HepG2 (cell line): ENCODE measurements at regions not wholly inside any gene's neighbourhood (a gene's known extent, or its start where the extent isn't known, plus 50 kb on each side); places are given as distances from the start of the nearest gene placed in this dataset.

Experiments used
- CHD4 ChIP-seq: fragments of 200-600 bp; sonication (generic); IDR thresholded peaks from 2 replicates; pipeline ENCODE4 v1.7.0; 2017; ENCODE audit warnings: mild to moderate bottlenecking, low read length, borderline replicate concordance
- HES4 ChIP-seq: sonication (generic); formaldehyde crosslinking; IDR thresholded peaks from 2 replicates; pipeline ENCODE4 v1.9.0; 2021; ENCODE audit warnings: mild to moderate bottlenecking, missing genetic modification reagents, borderline replicate concordance
- HNF4G ChIP-seq, 2 experiments: sonication (generic) in 1 of 2; formaldehyde crosslinking in 1 of 2; IDR thresholded peaks; 2 replicates each; pipeline versions ENCODE4 v1.4.0 to v1.6.1; 2011 to 2020; ENCODE audit warnings: borderline replicate concordance in 2 of 2, low read depth in 2 of 2, mild to moderate bottlenecking in 2 of 2, low read length in 1 of 2, missing genetic modification reagents in 1 of 2, moderate library complexity in 1 of 2
- HOXA3 ChIP-seq: sonication (generic); formaldehyde crosslinking; IDR thresholded peaks from 2 replicates; pipeline ENCODE4 v1.5.0; 2020; ENCODE audit warnings: missing genetic modification reagents
- MED1 ChIP-seq: sonication (generic); formaldehyde crosslinking; IDR thresholded peaks from 2 replicates; pipeline ENCODE4 v1.4.0; 2020; ENCODE audit warnings: missing genetic modification reagents
- NR2F1 ChIP-seq, 2 experiments: fragments of 450-650 bp in 1 of 2; formaldehyde crosslinking in 1 of 2; IDR thresholded peaks; 2 replicates each; pipeline versions ENCODE4 v1.5.0 to v1.6.1; 2016 to 2020; ENCODE audit warnings: mild to moderate bottlenecking in 1 of 2, missing compliant biosample characterization in 1 of 2, missing genetic modification reagents in 1 of 2, moderate library complexity in 1 of 2
- POGZ ChIP-seq: sonication (generic); formaldehyde crosslinking; IDR thresholded peaks from 2 replicates; pipeline ENCODE4 v1.4.0; 2020; ENCODE audit warnings: mild to moderate bottlenecking, missing genetic modification reagents
- TEAD3 ChIP-seq: optimal IDR thresholded peaks from 2 replicates; pipeline ENCODE3; 2016; ENCODE audit warnings: borderline replicate concordance
- ZFY ChIP-seq: sonication (generic); formaldehyde crosslinking; IDR thresholded peaks from 2 replicates; pipeline ENCODE4 v1.4.0; 2020; ENCODE audit warnings: missing genetic modification reagents
- ZNF503 ChIP-seq: sonication (generic); formaldehyde crosslinking; IDR thresholded peaks from 2 replicates; pipeline ENCODE4 v1.4.0; 2020; ENCODE audit warnings: missing genetic modification reagents
- ZNF710 ChIP-seq: sonication (generic); formaldehyde crosslinking; IDR thresholded peaks from 2 replicates; pipeline ENCODE4 v1.5.0; 2020; ENCODE audit warnings: mild to moderate bottlenecking, missing genetic modification reagents, borderline replicate concordance
- TF ChIP-seq, protein P1 (sequence below): sonication (generic); formaldehyde crosslinking; IDR thresholded peaks from 2 replicates; pipeline ENCODE4 v1.5.0; 2020; ENCODE audit warnings: mild to moderate bottlenecking, missing genetic modification reagents, borderline replicate concordance
- TF ChIP-seq, protein P2 (sequence below): sonication (generic); formaldehyde crosslinking; IDR thresholded peaks from 2 replicates; pipeline ENCODE4 v1.5.1; 2020; ENCODE audit warnings: mild to moderate bottlenecking, missing genetic modification reagents, borderline replicate concordance

DNA sequence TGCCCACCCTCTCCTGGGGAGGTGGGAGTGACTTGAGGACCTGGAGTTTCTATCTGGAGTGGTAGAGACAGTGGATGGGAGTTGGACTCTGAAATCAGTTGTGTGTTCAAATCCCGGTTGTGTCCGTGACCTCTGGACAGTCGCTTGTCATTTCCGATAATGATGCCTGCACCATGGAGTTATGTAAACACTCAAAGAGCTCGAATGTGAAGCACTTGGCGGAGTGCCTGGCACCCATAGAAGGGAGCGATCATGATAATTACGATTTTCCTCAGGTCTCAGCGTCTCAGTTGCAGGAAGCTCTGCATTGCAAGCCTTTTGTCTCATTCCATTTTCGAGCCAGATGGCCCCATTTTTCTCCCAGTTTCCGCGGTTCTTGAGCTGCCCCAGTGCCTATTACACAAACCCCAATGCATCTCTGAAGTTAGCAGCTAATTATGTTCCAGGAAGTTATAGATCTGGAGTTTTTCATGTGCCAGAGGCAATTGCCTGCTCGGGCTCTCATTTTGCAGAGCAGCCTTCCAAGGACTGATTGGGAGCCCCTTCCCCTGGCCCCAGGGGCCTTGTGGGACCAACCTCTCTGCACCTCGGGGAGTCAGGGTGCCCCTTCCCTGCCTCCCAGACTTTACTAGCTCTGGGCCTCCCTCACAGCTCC, 175.5 kb upstream of the MVB12B start (continued):
- no peak for TF ChIP-seq HES4 (CRISPR knock-in tag)
- TF ChIP-seq ZFY: 0 out of 2 replicates have a peak, but pooled peaks have one; percentile 17
- peak; percentile 79; the same call in 1 of the 2 replicates for TF ChIP-seq CHD4
- TF ChIP-seq TEAD3 (CRISPR knock-in tag): peak; percentile 77
- 0 out of 4 replicates have a peak, but pooled peaks have one; percentile 41 to 43 for TF ChIP-seq NR2F1 (CRISPR knock-in tag; IDR thresholded peaks at IDR 0.05)
- peak; percentile 44; the same call in 1 of the 2 replicates for TF ChIP-seq HOXA3 (CRISPR knock-in tag)
- TF ChIP-seq MED1 (CRISPR knock-in tag): peak; percentile 34; the same call in 1 of the 2 replicates
- TF ChIP-seq, protein P1, sequence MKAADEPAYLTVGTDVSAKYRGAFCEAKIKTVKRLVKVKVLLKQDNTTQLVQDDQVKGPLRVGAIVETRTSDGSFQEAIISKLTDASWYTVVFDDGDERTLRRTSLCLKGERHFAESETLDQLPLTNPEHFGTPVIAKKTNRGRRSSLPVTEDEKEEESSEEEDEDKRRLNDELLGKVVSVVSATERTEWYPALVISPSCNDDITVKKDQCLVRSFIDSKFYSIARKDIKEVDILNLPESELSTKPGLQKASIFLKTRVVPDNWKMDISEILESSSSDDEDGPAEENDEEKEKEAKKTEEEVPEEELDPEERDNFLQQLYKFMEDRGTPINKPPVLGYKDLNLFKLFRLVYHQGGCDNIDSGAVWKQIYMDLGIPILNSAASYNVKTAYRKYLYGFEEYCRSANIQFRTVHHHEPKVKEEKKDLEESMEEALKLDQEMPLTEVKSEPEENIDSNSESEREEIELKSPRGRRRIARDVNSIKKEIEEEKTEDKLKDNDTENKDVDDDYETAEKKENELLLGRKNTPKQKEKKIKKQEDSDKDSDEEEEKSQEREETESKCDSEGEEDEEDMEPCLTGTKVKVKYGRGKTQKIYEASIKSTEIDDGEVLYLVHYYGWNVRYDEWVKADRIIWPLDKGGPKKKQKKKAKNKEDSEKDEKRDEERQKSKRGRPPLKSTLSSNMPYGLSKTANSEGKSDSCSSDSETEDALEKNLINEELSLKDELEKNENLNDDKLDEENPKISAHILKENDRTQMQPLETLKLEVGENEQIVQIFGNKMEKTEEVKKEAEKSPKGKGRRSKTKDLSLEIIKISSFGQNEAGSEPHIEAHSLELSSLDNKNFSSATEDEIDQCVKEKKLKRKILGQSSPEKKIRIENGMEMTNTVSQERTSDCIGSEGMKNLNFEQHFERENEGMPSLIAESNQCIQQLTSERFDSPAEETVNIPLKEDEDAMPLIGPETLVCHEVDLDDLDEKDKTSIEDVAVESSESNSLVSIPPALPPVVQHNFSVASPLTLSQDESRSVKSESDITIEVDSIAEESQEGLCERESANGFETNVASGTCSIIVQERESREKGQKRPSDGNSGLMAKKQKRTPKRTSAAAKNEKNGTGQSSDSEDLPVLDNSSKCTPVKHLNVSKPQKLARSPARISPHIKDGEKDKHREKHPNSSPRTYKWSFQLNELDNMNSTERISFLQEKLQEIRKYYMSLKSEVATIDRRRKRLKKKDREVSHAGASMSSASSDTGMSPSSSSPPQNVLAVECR (CRISPR knock-in tag): 0 out of 2 replicates have a peak, but pooled peaks have one; percentile 32
- peak; percentile 63 for TF ChIP-seq POGZ
- peak; percentile 62; the same call in 1 of the 2 replicates for TF ChIP-seq ZNF503 (CRISPR knock-in tag)
- TF ChIP-seq, protein P2, sequence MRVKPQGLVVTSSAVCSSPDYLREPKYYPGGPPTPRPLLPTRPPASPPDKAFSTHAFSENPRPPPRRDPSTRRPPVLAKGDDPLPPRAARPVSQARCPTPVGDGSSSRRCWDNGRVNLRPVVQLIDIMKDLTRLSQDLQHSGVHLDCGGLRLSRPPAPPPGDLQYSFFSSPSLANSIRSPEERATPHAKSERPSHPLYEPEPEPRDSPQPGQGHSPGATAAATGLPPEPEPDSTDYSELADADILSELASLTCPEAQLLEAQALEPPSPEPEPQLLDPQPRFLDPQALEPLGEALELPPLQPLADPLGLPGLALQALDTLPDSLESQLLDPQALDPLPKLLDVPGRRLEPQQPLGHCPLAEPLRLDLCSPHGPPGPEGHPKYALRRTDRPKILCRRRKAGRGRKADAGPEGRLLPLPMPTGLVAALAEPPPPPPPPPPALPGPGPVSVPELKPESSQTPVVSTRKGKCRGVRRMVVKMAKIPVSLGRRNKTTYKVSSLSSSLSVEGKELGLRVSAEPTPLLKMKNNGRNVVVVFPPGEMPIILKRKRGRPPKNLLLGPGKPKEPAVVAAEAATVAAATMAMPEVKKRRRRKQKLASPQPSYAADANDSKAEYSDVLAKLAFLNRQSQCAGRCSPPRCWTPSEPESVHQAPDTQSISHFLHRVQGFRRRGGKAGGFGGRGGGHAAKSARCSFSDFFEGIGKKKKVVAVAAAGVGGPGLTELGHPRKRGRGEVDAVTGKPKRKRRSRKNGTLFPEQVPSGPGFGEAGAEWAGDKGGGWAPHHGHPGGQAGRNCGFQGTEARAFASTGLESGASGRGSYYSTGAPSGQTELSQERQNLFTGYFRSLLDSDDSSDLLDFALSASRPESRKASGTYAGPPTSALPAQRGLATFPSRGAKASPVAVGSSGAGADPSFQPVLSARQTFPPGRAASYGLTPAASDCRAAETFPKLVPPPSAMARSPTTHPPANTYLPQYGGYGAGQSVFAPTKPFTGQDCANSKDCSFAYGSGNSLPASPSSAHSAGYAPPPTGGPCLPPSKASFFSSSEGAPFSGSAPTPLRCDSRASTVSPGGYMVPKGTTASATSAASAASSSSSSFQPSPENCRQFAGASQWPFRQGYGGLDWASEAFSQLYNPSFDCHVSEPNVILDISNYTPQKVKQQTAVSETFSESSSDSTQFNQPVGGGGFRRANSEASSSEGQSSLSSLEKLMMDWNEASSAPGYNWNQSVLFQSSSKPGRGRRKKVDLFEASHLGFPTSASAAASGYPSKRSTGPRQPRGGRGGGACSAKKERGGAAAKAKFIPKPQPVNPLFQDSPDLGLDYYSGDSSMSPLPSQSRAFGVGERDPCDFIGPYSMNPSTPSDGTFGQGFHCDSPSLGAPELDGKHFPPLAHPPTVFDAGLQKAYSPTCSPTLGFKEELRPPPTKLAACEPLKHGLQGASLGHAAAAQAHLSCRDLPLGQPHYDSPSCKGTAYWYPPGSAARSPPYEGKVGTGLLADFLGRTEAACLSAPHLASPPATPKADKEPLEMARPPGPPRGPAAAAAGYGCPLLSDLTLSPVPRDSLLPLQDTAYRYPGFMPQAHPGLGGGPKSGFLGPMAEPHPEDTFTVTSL (CRISPR knock-in tag): peak; percentile 69; the same call in 1 of the 2 replicates
- TF ChIP-seq HNF4G (IDR thresholded peaks at IDR 0.05; ENCODE audit: borderline replicate concordance, low read depth, low read length): peak; percentile 75; the same call in 1 of the 2 replicates
- no peak for TF ChIP-seq HNF4G (CRISPR knock-in tag; IDR thresholded peaks at IDR 0.05; ENCODE audit: borderline replicate concordance, low read depth)
- TF ChIP-seq ZNF710 (CRISPR knock-in tag): 0 out of 2 replicates have a peak, but pooled peaks have one; percentile 53
